H9 (cell line): ENCODE measurements at regions not wholly inside any gene's neighbourhood (a gene's known extent, or its start where the extent isn't known, plus 50 kb on each side); places are given as distances from the start of the nearest gene placed in this dataset.
"Not testable (repeated sequence)": the region's sequence is repeated elsewhere in the genome, so short reads cannot be mapped to it uniquely, and the experiment has no call there.

Source experiments
- DNase-seq: peaks from one replicate; pipeline ENCODE4 v3.0.0-alpha.2; 2017
- H2AFZ ChIP-seq: one replicate; pipeline ENCODE4 v1.6.1; 2013; ENCODE audit warnings: mild to moderate bottlenecking, low read length, control low read depth, moderate library complexity
- H2AK5ac ChIP-seq: 2 replicates; pipeline ENCODE4 v1.6.1; 2013; ENCODE audit warnings: low read length, control low read depth, mixed read lengths; ENCODE audit not compliant: insufficient read length
- H2BK120ac ChIP-seq: one replicate; pipeline ENCODE4 v1.6.1; 2013; ENCODE audit warnings: low read depth, mild to moderate bottlenecking, low read length, control low read depth, inconsistent platforms; ENCODE audit not compliant: poor library complexity, severe bottlenecking
- H2BK12ac ChIP-seq: 2 replicates; pipeline ENCODE4 v1.6.1; 2013; ENCODE audit warnings: low read length, control low read depth, mixed read lengths, low read depth; ENCODE audit not compliant: insufficient read length
- H2BK15ac ChIP-seq: 2 replicates; pipeline ENCODE4 v1.6.1; 2013; ENCODE audit warnings: low read depth, low read length, control low read depth
- H2BK20ac ChIP-seq: one replicate; pipeline ENCODE4 v1.6.1; 2013; ENCODE audit warnings: low read depth, mild to moderate bottlenecking, low read length, control low read depth, inconsistent platforms; ENCODE audit not compliant: poor library complexity, severe bottlenecking
- H2BK5ac ChIP-seq: 2 replicates; pipeline ENCODE4 v1.6.1; 2013; ENCODE audit warnings: low read length, control low read depth, mixed read lengths; ENCODE audit not compliant: insufficient read length
- H3K14ac ChIP-seq: 2 replicates; pipeline ENCODE4 v1.6.1; 2013; ENCODE audit warnings: low read length, control low read depth; ENCODE audit not compliant: insufficient read depth
- H3K18ac ChIP-seq: 2 replicates; pipeline ENCODE4 v1.6.1; 2013; ENCODE audit warnings: low read depth, mild to moderate bottlenecking, mixed read lengths, low read length, control low read depth; ENCODE audit not compliant: insufficient read length
- H3K23ac ChIP-seq: 2 replicates; pipeline ENCODE4 v1.6.1; 2013; ENCODE audit warnings: low read length, control low read depth, mixed read lengths, low read depth; ENCODE audit not compliant: insufficient read length
- H3K23me2 ChIP-seq: 2 replicates; pipeline ENCODE4 v1.6.1; 2013; ENCODE audit warnings: low read depth, mild to moderate bottlenecking, mixed read lengths, low read length, control low read depth; ENCODE audit not compliant: insufficient read length, poor library complexity, severe bottlenecking
- H3K27ac ChIP-seq: 2 replicates; pipeline ENCODE4 v1.5.1; 2013; ENCODE audit warnings: low read length, control low read depth, mixed read lengths, low read depth; ENCODE audit not compliant: insufficient read length
- H3K27me3 ChIP-seq: 2 replicates; pipeline ENCODE4 v1.6.1; 2013; ENCODE audit warnings: low read length, control low read depth, inconsistent platforms; ENCODE audit not compliant: insufficient read depth
- H3K4ac ChIP-seq: 2 replicates; pipeline ENCODE4 v1.6.1; 2013; ENCODE audit warnings: low read depth, mild to moderate bottlenecking, control low read depth, inconsistent platforms, low read length, moderate library complexity
- H3K4me1 ChIP-seq: 2 replicates; pipeline ENCODE4 v1.6.1; 2013; ENCODE audit warnings: low read length, control low read depth, inconsistent platforms; ENCODE audit not compliant: insufficient read depth
- H3K4me2 ChIP-seq: 2 replicates; pipeline ENCODE4 v1.6.1; 2013; ENCODE audit warnings: low read length, control low read depth, mixed read lengths; ENCODE audit not compliant: insufficient read length, insufficient read depth
- H3K56ac ChIP-seq: 2 replicates; pipeline ENCODE4 v1.6.1; 2013; ENCODE audit warnings: low read depth, mild to moderate bottlenecking, mixed read lengths, low read length, control low read depth; ENCODE audit not compliant: insufficient read length
- H3K79me1 ChIP-seq: 2 replicates; pipeline ENCODE4 v1.6.1; 2013; ENCODE audit warnings: low read depth, mild to moderate bottlenecking, moderate library complexity, low read length, control low read depth, inconsistent platforms; ENCODE audit not compliant: insufficient read depth, poor library complexity, severe bottlenecking
- H3K79me2 ChIP-seq: 2 replicates; pipeline ENCODE4 v1.6.1; 2013; ENCODE audit warnings: low read length, control low read depth, inconsistent platforms; ENCODE audit not compliant: insufficient read depth
- H3K9ac ChIP-seq: 2 replicates; pipeline ENCODE4 v1.6.1; 2013; ENCODE audit warnings: low read length, control low read depth, mixed read lengths; ENCODE audit not compliant: insufficient read length; ENCODE audit errors: extremely low read depth
- H3K9me3 ChIP-seq: one replicate; pipeline ENCODE4 v1.6.1; 2013; ENCODE audit warnings: low read depth, low read length, inconsistent platforms; ENCODE audit not compliant: control insufficient read depth
- H3T11ph ChIP-seq: one replicate; pipeline ENCODE4 v1.6.1; 2013; ENCODE audit warnings: mild to moderate bottlenecking, low read length, control low read depth, inconsistent platforms
- H4K20me1 ChIP-seq: one replicate; pipeline ENCODE4 v1.6.1; 2013; ENCODE audit not compliant: control insufficient read depth, insufficient read length, insufficient read depth
- H4K5ac ChIP-seq: 2 replicates; pipeline ENCODE4 v1.6.1; 2013; ENCODE audit warnings: low read depth, mild to moderate bottlenecking, mixed read lengths, low read length, control low read depth; ENCODE audit not compliant: insufficient read length
- H4K8ac ChIP-seq: replicated peaks from 2 replicates; pipeline ENCODE4 v1.6.1; 2013; ENCODE audit warnings: low read length, control low read depth, mixed read lengths, low read depth; ENCODE audit not compliant: insufficient read length
- H4K91ac ChIP-seq: 2 replicates; pipeline ENCODE4 v1.6.1; 2013; ENCODE audit warnings: low read depth, mild to moderate bottlenecking, moderate library complexity, mixed read lengths, low read length, control low read depth; ENCODE audit not compliant: insufficient read length
- H3K27ac Mint-ChIP-seq, 3 experiments: 2 replicates in 2 of 3; 3 replicates in 1 of 3; pipeline ENCODE4 v1.8.0; 2020 to 2021; ENCODE audit warnings: mixed read lengths in 3 of 3, mild to moderate bottlenecking in 1 of 3, moderate library complexity in 1 of 3
- H3K27me3 Mint-ChIP-seq: 2 replicates; pipeline ENCODE4 v1.8.0; 2021; ENCODE audit warnings: low read depth, mild to moderate bottlenecking, moderate library complexity, mixed read lengths
- H3K36me3 Mint-ChIP-seq, 3 experiments: 2 replicates in 2 of 3; 3 replicates in 1 of 3; pipeline ENCODE4 v1.8.0; 2020 to 2021; ENCODE audit warnings: low read depth in 3 of 3, mixed read lengths in 3 of 3; ENCODE audit not compliant: insufficient read depth in 1 of 3
- H3K4me1 Mint-ChIP-seq, 2 experiments: 2 replicates each; pipeline ENCODE4 v1.8.0; 2020; ENCODE audit warnings: mixed read lengths in 2 of 2
- H3K4me3 Mint-ChIP-seq, 2 experiments: 2 replicates in 1 of 2; 3 replicates in 1 of 2; pipeline ENCODE4 v1.8.0; 2020 to 2021; ENCODE audit warnings: mild to moderate bottlenecking in 2 of 2, mixed read lengths in 2 of 2, moderate library complexity in 1 of 2
- H3K9me3 Mint-ChIP-seq, 2 experiments: 2 replicates in 1 of 2; 3 replicates in 1 of 2; pipeline ENCODE4 v1.8.0; 2020; ENCODE audit warnings: mild to moderate bottlenecking in 2 of 2, mixed read lengths in 2 of 2, moderate library complexity in 1 of 2
- WGBS: extraction: QIAGEN DNeasy Blood & Tissue Kit; methylation state at CpG from one replicate; pipeline ENCODE4 v1.1.7; 2013; ENCODE audit warnings: missing lambda C conversion rate, low lambda C conversion rate, mixed read lengths; ENCODE audit not compliant: insufficient read length; ENCODE audit errors: extremely low coverage; 5-methylcytosine and 5-hydroxymethylcytosine counted together

- not testable (repeated sequence) for H3K27ac ChIP-seq, H2BK120ac ChIP-seq, H3K79me2 ChIP-seq, H4K8ac ChIP-seq, H3K56ac ChIP-seq, H3K79me1 ChIP-seq, H3K4me2 ChIP-seq, H3K27me3 ChIP-seq, H3K4ac ChIP-seq, H3K4me3 Mint-ChIP-seq, H2AFZ ChIP-seq, H4K5ac ChIP-seq, DNase-seq, H2BK5ac ChIP-seq, H3K14ac ChIP-seq, H4K91ac ChIP-seq, H2AK5ac ChIP-seq, H2BK12ac ChIP-seq, H3K4me1 Mint-ChIP-seq, H3K9ac ChIP-seq, H3K18ac ChIP-seq, H4K20me1 ChIP-seq, H3K23me2 ChIP-seq, H3K23ac ChIP-seq, H3K27ac Mint-ChIP-seq, H3K4me1 ChIP-seq, H3T11ph ChIP-seq, H2BK15ac ChIP-seq, H2BK20ac ChIP-seq
- WGBS: no CpG with 5 or more reads among the region's 10 CpGs
- peaks cover 14% of the 10 kb centered on the region for H3K9me3 ChIP-seq
- Mint-ChIP-seq H3K36me3 (peaks cover 13 to 19% (median 16%) of the 10 kb centered on the region in 3 experiments; a peak in 6 of 7 replicates), H3K27me3 (peaks cover 12% of the 10 kb centered on the region), H3K9me3 (peaks cover 40 to 49% of the 10 kb centered on the region in 2 experiments)
Measured at GRCh38 chr4:49137043-49137442, 151.0 kb downstream of the CWH43 start.

- not testable (repeated sequence) for DNase-seq, H4K91ac ChIP-seq, H2BK120ac ChIP-seq, H2BK12ac ChIP-seq, H3K9ac ChIP-seq, H3K23ac ChIP-seq, H3K4me1 ChIP-seq, H4K8ac ChIP-seq, H3K14ac ChIP-seq, H3K4me1 Mint-ChIP-seq, H4K20me1 ChIP-seq, H2AK5ac ChIP-seq, H3K79me1 ChIP-seq, H3K27me3 ChIP-seq, H3K4me3 Mint-ChIP-seq, H3T11ph ChIP-seq, H2BK5ac ChIP-seq, H2BK15ac ChIP-seq, H4K5ac ChIP-seq, H3K56ac ChIP-seq, H3K18ac ChIP-seq, H3K27ac ChIP-seq, H3K79me2 ChIP-seq, H3K4me2 ChIP-seq, H3K4ac ChIP-seq, H2AFZ ChIP-seq, H2BK20ac ChIP-seq, H3K23me2 ChIP-seq, H3K27ac Mint-ChIP-seq
- Mint-ChIP-seq H3K27me3 (peaks cover 12% of the 10 kb centered on the region), H3K9me3 (peaks cover 43 to 50% of the 10 kb centered on the region in 2 experiments), H3K36me3 (peaks cover 15 to 22% (median 19%) of the 10 kb centered on the region in 3 experiments; a peak in 6 of 7 replicates)
- peaks cover 18% of the 10 kb centered on the region for H3K9me3 ChIP-seq
- 100% methylated on average over 4 of the region's 6 CpGs for WGBS
Measured at GRCh38 chr4:49137961-49138360, 151.9 kb downstream of the CWH43 start.
